Left ventricle myocardium inferior (tissue), 1 donor: ENCODE measurements at regions not wholly inside any gene's neighbourhood (a gene's known extent, or its start where the extent isn't known, plus 50 kb on each side); places are given as distances from the start of the nearest gene placed in this dataset.

ENCODE experiments used
- DNase-seq: peaks from one replicate; pipeline ENCODE4 v3.0.0-alpha.2; 2020
- H3K27ac ChIP-seq: fragments of 200-600 bp; replicated peaks from 2 replicates; pipeline ENCODE4 v1.8.0; 2021
- H3K27me3 ChIP-seq: fragments of 200-600 bp; 2 replicates; pipeline ENCODE4 v1.8.0; 2021; ENCODE audit warnings: low read depth
- H3K36me3 ChIP-seq: fragments of 200-600 bp; 2 replicates; pipeline ENCODE4 v1.8.0; 2021
- H3K4me1 ChIP-seq: fragments of 200-600 bp; 2 replicates; pipeline ENCODE4 v1.8.0; 2021
- H3K4me3 ChIP-seq: fragments of 200-600 bp; 2 replicates; pipeline ENCODE4 v1.8.0; 2021; ENCODE audit warnings: mild to moderate bottlenecking, moderate library complexity
- H3K9me3 ChIP-seq: fragments of 200-600 bp; replicated peaks from 2 replicates; pipeline ENCODE4 v1.8.0; 2021
- CTCF ChIP-seq: fragments of 200-600 bp; IDR thresholded peaks from 2 replicates; pipeline ENCODE4 v1.8.0; 2021; ENCODE audit warnings: antibody characterized with exemption, mild to moderate bottlenecking, borderline replicate concordance
- intact Hi-C: fragments of 100-400 bp; cut with micrococcal nuclease; formaldehyde crosslinking; loops from one replicate; pipeline ENCODE4 v1.11.0; 2022
- donor health status: DM: no; HTN: yes; CAD: no; lungs with severe emphysema.

GRCh38 chr2:177108890-177109289, 103.7 kb upstream of the HNRNPA3 start:
- Histone ChIP-seq H3K9me3 (no peaks in the 10 kb centered on the region), H3K36me3 (no peaks in the 10 kb centered on the region), H3K4me1 (no peaks in the 10 kb centered on the region), H3K27me3 (peaks cover 19% of the 10 kb centered on the region), H3K27ac (no peak overlapping the region), H3K4me3 (no peak overlapping the region)
- no peak for DNase-seq
- intact Hi-C loops = no loop called here
- TF ChIP-seq CTCF = no peak

GRCh38 chr2:177114712-177115111, 97.9 kb upstream of the HNRNPA3 start:
- Histone ChIP-seq H3K27ac (no peak overlapping the region), H3K4me3 (no peak overlapping the region), H3K36me3 (no peaks in the 10 kb centered on the region), H3K9me3 (no peaks in the 10 kb centered on the region), H3K4me1 (no peaks in the 10 kb centered on the region), H3K27me3 (peaks cover 1% of the 10 kb centered on the region)
- TF ChIP-seq CTCF = no peak
- intact Hi-C loops = no loop called here
- no peak for DNase-seq

GRCh38 chr2:177117755-177118154, 94.8 kb upstream of the HNRNPA3 start:
- Histone ChIP-seq H3K4me1 (no peaks in the 10 kb centered on the region), H3K9me3 (no peaks in the 10 kb centered on the region), H3K27me3 (peaks cover 19% of the 10 kb centered on the region), H3K27ac (no peak overlapping the region), H3K4me3 (no peak overlapping the region), H3K36me3 (no peaks in the 10 kb centered on the region)
- no peak for DNase-seq
- intact Hi-C loops = no loop called here
- no peak for TF ChIP-seq CTCF

GRCh38 chr2:177118636-177119035, 94.0 kb upstream of the HNRNPA3 start:
- Histone ChIP-seq H3K27me3 (peaks cover 21% of the 10 kb centered on the region), H3K27ac (no peak overlapping the region), H3K9me3 (no peaks in the 10 kb centered on the region), H3K36me3 (no peaks in the 10 kb centered on the region), H3K4me1 (no peaks in the 10 kb centered on the region), H3K4me3 (no peak overlapping the region)
- no peak for TF ChIP-seq CTCF
- intact Hi-C loops = no loop called here
- no peak for DNase-seq

- no peaks in the 10 kb centered on the region for H3K9me3 ChIP-seq
- intact Hi-C loops = no loop called here
- H3K4me3 ChIP-seq = no peak overlapping the region
- H3K4me1 ChIP-seq = no peaks in the 10 kb centered on the region
- no peak for TF ChIP-seq CTCF
- no peak for DNase-seq
- peaks cover 24% of the 10 kb centered on the region for H3K27me3 ChIP-seq
- H3K27ac ChIP-seq = no peak overlapping the region
- no peaks in the 10 kb centered on the region for H3K36me3 ChIP-seq
Measured at GRCh38 chr2:177119099-177119498, 93.5 kb upstream of the HNRNPA3 start.

- TF ChIP-seq CTCF = no peak
- intact Hi-C loops = no loop called here
- Histone ChIP-seq H3K27me3 (peaks cover 32% of the 10 kb centered on the region), H3K9me3 (no peaks in the 10 kb centered on the region), H3K4me1 (no peaks in the 10 kb centered on the region), H3K4me3 (no peak overlapping the region), H3K36me3 (no peaks in the 10 kb centered on the region), H3K27ac (no peak overlapping the region)
- no peak for DNase-seq
Measured at GRCh38 chr2:177123048-177123447, 89.5 kb upstream of the HNRNPA3 start.
